ENCODE measurements at regions not wholly inside any gene's neighbourhood (a gene's known extent, or its start where the extent isn't known, plus 50 kb on each side); places are given as distances from the start of the nearest gene placed in this dataset.

DNA sequence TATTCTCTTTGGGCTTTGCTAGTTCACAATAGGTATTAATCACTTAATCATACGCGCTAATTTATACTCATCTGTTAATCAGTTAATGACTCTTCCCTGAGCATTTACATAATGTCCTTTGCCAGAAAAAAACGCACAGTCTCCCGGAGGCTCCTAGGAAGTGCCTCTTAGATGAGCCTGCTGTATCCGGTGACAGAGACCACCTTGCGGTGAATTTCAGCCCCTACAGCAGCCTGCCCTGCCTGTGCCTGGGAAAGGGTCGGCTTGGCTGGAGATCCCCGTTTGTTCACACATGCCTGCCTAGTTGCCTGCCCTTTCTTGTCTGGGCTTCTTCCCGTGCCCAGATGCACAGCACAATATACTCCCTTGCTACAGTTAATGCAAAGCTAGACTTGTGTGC is 152.9 kb downstream of the ZBTB18 start:
- Mint-ChIP-seq H3K4me1 (ENCODE audit: low read depth, unreplicated experiment) (peaks cover 5% of the 10 kb centered on the region), H3K4me3 (ENCODE audit: unreplicated experiment) (no peak overlapping the region), H3K27ac (ENCODE audit: unreplicated experiment) (no peak overlapping the region), H3K27me3 (ENCODE audit: low read depth, unreplicated experiment) (peaks cover 35% of the 10 kb centered on the region), H3K36me3 (ENCODE audit: low read depth, unreplicated experiment) (no peaks in the 10 kb centered on the region), H3K9me3 (ENCODE audit: unreplicated experiment) (peaks cover 2% of the 10 kb centered on the region)
- TF ChIP-seq CTCF (IDR thresholded peaks at IDR 0.05; ENCODE audit: insufficient read depth, low read depth, low read length) (no peak), EZH2 (IDR thresholded peaks at IDR 0.05; ENCODE audit: insufficient read depth, low read length) (no peak)
- H3K79me2 ChIP-seq (ENCODE audit: insufficient read depth, low read length), result no peaks in the 10 kb centered on the region
- H3K4me1 ChIP-seq (ENCODE audit: insufficient read depth, low read length), result no peaks in the 10 kb centered on the region
- no peak overlapping the region for H3K4me3 ChIP-seq (ENCODE audit: insufficient read depth, low read depth, low read length)
- H3K9ac ChIP-seq (ENCODE audit: low read length), result no peak overlapping the region
- no peak for FAIRE-seq
- H3K27me3 ChIP-seq (ENCODE audit: insufficient read depth, low read length), result no peaks in the 10 kb centered on the region
- H4K20me1 ChIP-seq (ENCODE audit: insufficient read depth, low read length), result no peaks in the 10 kb centered on the region
- H3K4me2 ChIP-seq (ENCODE audit: low read length), result no peak overlapping the region
- H3K9me3 ChIP-seq (ENCODE audit: insufficient read depth, low read depth, low read length), result peaks cover 3% of the 10 kb centered on the region
- no peak for DNase-seq (ENCODE audit: low read depth)
- H3K27ac ChIP-seq (ENCODE audit: low read depth, low read length), result no peak overlapping the region
- no peak overlapping the region for H2AFZ ChIP-seq (ENCODE audit: low read depth, low read length)
- no peaks in the 10 kb centered on the region for H3K36me3 ChIP-seq (ENCODE audit: insufficient read depth, low read length)

DNA sequence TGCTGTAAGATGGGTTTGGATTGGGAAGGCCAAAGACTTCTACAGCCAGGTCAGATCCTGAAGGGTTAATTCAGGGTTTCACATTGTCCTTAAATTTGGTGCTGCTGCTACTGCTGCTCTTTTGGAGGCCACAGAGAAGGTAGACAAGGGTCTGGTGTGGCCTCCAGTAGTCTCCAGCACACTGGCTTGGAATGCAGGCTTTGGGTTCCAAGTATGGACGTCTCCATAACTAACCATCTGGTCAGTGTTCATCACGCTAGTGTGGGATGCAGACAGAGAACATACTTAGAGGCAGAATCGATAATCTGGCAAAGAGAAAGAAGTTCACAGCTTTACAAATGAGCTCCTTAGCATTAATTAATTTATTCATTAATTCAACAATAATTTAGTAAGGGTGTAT is 154.1 kb downstream of the ZBTB18 start:
- TF ChIP-seq EZH2 (IDR thresholded peaks at IDR 0.05; ENCODE audit: insufficient read depth, low read length) (no peak), CTCF (IDR thresholded peaks at IDR 0.05; ENCODE audit: insufficient read depth, low read depth, low read length) (no peak)
- H3K9ac ChIP-seq (ENCODE audit: low read length), result no peak overlapping the region
- H3K4me1 ChIP-seq (ENCODE audit: insufficient read depth, low read length), result no peaks in the 10 kb centered on the region
- no peaks in the 10 kb centered on the region for H3K36me3 ChIP-seq (ENCODE audit: insufficient read depth, low read length)
- H4K20me1 ChIP-seq (ENCODE audit: insufficient read depth, low read length), result no peaks in the 10 kb centered on the region
- H3K4me2 ChIP-seq (ENCODE audit: low read length), result no peak overlapping the region
- H3K9me3 ChIP-seq (ENCODE audit: insufficient read depth, low read depth, low read length), result peaks cover 3% of the 10 kb centered on the region
- H3K4me1 Mint-ChIP-seq (ENCODE audit: low read depth, unreplicated experiment), result peaks cover 5% of the 10 kb centered on the region
- no peak overlapping the region for H3K27ac Mint-ChIP-seq (ENCODE audit: unreplicated experiment)
- no peaks in the 10 kb centered on the region for H3K79me2 ChIP-seq (ENCODE audit: insufficient read depth, low read length)
- peaks cover 34% of the 10 kb centered on the region for H3K27me3 Mint-ChIP-seq (ENCODE audit: low read depth, unreplicated experiment)
- FAIRE-seq (no peak), DNase-seq (ENCODE audit: low read depth) (peak; percentile 28)
- no peak overlapping the region for H3K4me3 Mint-ChIP-seq (ENCODE audit: unreplicated experiment)
- no peak overlapping the region for H2AFZ ChIP-seq (ENCODE audit: low read depth, low read length)
- H3K9me3 Mint-ChIP-seq (ENCODE audit: unreplicated experiment), result peaks cover 2% of the 10 kb centered on the region
- H3K36me3 Mint-ChIP-seq (ENCODE audit: low read depth, unreplicated experiment), result no peaks in the 10 kb centered on the region
- no peak overlapping the region for H3K4me3 ChIP-seq (ENCODE audit: insufficient read depth, low read depth, low read length)
- H3K27ac ChIP-seq (ENCODE audit: low read depth, low read length), result no peak overlapping the region
- H3K27me3 ChIP-seq (ENCODE audit: insufficient read depth, low read length), result no peaks in the 10 kb centered on the region

- H3K4me3 Mint-ChIP-seq (ENCODE audit: unreplicated experiment), result no peak overlapping the region
- H3K36me3 Mint-ChIP-seq (ENCODE audit: low read depth, unreplicated experiment), result no peaks in the 10 kb centered on the region
- no peaks in the 10 kb centered on the region for H3K4me1 ChIP-seq (ENCODE audit: insufficient read depth, low read length)
- H3K27ac ChIP-seq (ENCODE audit: low read depth, low read length), result no peak overlapping the region
- no peak overlapping the region for H2AFZ ChIP-seq (ENCODE audit: low read depth, low read length)
- H3K9me3 ChIP-seq (ENCODE audit: insufficient read depth, low read depth, low read length), result peaks cover 3% of the 10 kb centered on the region
- no peaks in the 10 kb centered on the region for H4K20me1 ChIP-seq (ENCODE audit: insufficient read depth, low read length)
- no peaks in the 10 kb centered on the region for H3K27me3 ChIP-seq (ENCODE audit: insufficient read depth, low read length)
- no peak overlapping the region for H3K9ac ChIP-seq (ENCODE audit: low read length)
- peaks cover 2% of the 10 kb centered on the region for H3K9me3 Mint-ChIP-seq (ENCODE audit: unreplicated experiment)
- H3K36me3 ChIP-seq (ENCODE audit: insufficient read depth, low read length), result no peaks in the 10 kb centered on the region
- TF ChIP-seq CTCF (IDR thresholded peaks at IDR 0.05; ENCODE audit: insufficient read depth, low read depth, low read length), result no peak
- no peak for TF ChIP-seq EZH2 (IDR thresholded peaks at IDR 0.05; ENCODE audit: insufficient read depth, low read length)
- FAIRE-seq (no peak), DNase-seq (ENCODE audit: low read depth) (no peak)
- H3K4me2 ChIP-seq (ENCODE audit: low read length), result no peak overlapping the region
- H3K27me3 Mint-ChIP-seq (ENCODE audit: low read depth, unreplicated experiment), result peaks cover 30% of the 10 kb centered on the region
- H3K79me2 ChIP-seq (ENCODE audit: insufficient read depth, low read length), result no peaks in the 10 kb centered on the region
- H3K4me3 ChIP-seq (ENCODE audit: insufficient read depth, low read depth, low read length), result no peak overlapping the region
- no peak overlapping the region for H3K27ac Mint-ChIP-seq (ENCODE audit: unreplicated experiment)
- peaks cover 5% of the 10 kb centered on the region for H3K4me1 Mint-ChIP-seq (ENCODE audit: low read depth, unreplicated experiment)
Observed at GRCh38 chr1:244205906-244206305, 154.8 kb downstream of the ZBTB18 start.
